GM19238 (cell line): ENCODE measurements at regions not wholly inside any gene's neighbourhood (a gene's known extent, or its start where the extent isn't known, plus 50 kb on each side); places are given as distances from the start of the nearest gene placed in this dataset.
"Not testable (repeated sequence)": the region's sequence is repeated elsewhere in the genome, so short reads cannot be mapped to it uniquely, and the experiment has no call there.

Source experiments
- DNase-seq: peaks from one replicate; pipeline ENCODE4 v3.0.0; 2011; ENCODE audit warnings: low spot score; ENCODE audit not compliant: insufficient read length

- no peak for DNase-seq
These were observed 96.1 kb downstream of the DRD1 start for GRCh38 chr5:175347931-175348330.

- DNase-seq = no peak
These were observed 97.0 kb downstream of the DRD1 start for GRCh38 chr5:175347027-175347426.

GRCh38 chr5:175344331-175345195, 99.4 kb downstream of the DRD1 start:
- DNase-seq = no peak

GRCh38 chr5:175343308-175343707, 100.7 kb downstream of the DRD1 start:
- no peak for DNase-seq

GRCh38 chr5:175340180-175340579, 103.8 kb downstream of the DRD1 start:
- no peak for DNase-seq

- no peak for DNase-seq
These were observed 106.3 kb downstream of the DRD1 start for GRCh38 chr5:175337680-175338079.

GRCh38 chr5:175336781-175337180, 107.2 kb downstream of the DRD1 start:
- DNase-seq = no peak

- DNase-seq = no peak
These were observed 108.3 kb downstream of the DRD1 start for GRCh38 chr5:175335691-175336090.

- not testable (repeated sequence) for DNase-seq
These were observed 112.6 kb downstream of the DRD1 start for GRCh38 chr5:175331173-175332036.

GRCh38 chr5:175329976-175330375, 114.0 kb downstream of the DRD1 start:
- no peak for DNase-seq

GRCh38 chr5:175328687-175329086, 115.3 kb downstream of the DRD1 start:
- DNase-seq = no peak

- no peak for DNase-seq
These were observed 115.8 kb downstream of the DRD1 start for GRCh38 chr5:175328176-175328575.

GRCh38 chr5:175325681-175326080, 118.3 kb downstream of the DRD1 start:
- DNase-seq = no peak

- DNase-seq = no peak
These were observed 122.0 kb downstream of the DRD1 start for GRCh38 chr5:175321927-175322532.

- DNase-seq = no peak
These were observed 124.8 kb downstream of the DRD1 start for GRCh38 chr5:175319199-175319598.

- no peak for DNase-seq
These were observed 126.1 kb downstream of the DRD1 start for GRCh38 chr5:175317872-175318271.

GRCh38 chr5:175309218-175309810, 134.7 kb downstream of the DRD1 start:
- no peak for DNase-seq

- DNase-seq = no peak
These were observed 135.3 kb downstream of the DRD1 start for GRCh38 chr5:175308701-175309100.

GRCh38 chr5:175306381-175306780, 137.6 kb downstream of the DRD1 start:
- no peak for DNase-seq

GRCh38 chr5:175305251-175305650, 138.7 kb downstream of the DRD1 start:
- DNase-seq = no peak

- no peak for DNase-seq
These were observed 153.6 kb downstream of the DRD1 start for GRCh38 chr5:175290379-175290778.
